ENCODE measurements at regions not wholly inside any gene's neighbourhood (a gene's known extent, or its start where the extent isn't known, plus 50 kb on each side); places are given as distances from the start of the nearest gene placed in this dataset.
A peak's percentile ranks its signal among the peaks of the same experiment; 100 is the strongest.

DNA sequence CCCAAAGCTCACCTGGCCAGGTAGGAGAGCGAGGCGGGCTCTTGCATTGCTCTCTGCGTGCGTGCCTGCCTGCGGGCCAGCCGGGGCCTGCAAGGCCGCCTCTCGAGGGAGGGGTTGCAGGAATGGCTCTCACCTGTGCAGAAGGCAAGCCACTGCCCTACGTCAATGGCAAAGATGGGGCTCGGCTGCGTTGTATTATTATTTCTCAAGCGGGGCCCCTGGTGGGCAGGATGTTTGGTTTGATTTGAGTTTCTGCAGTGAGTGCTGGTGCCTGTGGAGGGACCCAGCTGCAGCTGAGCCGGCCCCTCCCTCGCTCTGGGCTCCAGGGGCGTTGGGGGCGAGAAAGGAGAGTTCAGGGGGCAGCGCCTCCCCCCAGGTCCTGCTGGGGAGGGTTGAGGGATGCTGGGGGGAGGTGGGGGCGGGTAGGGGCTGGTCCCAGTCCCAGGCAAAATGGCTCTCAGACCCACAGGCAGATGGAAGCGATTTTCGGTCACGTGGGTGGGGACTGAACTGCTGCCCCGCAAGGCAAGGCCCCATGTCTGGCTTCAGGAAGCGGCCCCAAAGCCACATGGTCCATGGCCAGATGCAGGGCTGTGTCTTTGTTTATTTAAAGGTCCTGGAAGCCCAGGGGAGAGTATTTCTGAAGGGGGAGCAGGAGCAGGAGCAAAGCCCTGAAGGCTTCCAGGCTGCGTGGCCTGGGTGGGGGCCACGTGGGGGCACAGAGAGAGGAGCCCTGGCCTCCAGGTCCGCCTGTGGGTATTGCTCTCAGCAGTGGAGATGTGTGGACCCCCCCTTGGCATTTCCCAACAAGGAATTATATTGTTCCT lies 338.8 kb downstream of the SEC14L1 start:
- DNase-seq (no peak), ATAC-seq (no peak)
- H3K36me3 Mint-ChIP-seq (ENCODE audit: low read depth): peaks cover 3% of the 10 kb centered on the region
- H3K4me1 Mint-ChIP-seq: peaks cover 42% of the 10 kb centered on the region
- no peaks in the 10 kb centered on the region for H3K9me3 ChIP-seq (ENCODE audit: control insufficient read depth, low read length, poor library complexity, severe bottlenecking)
- H3K27me3 Mint-ChIP-seq: no peaks in the 10 kb centered on the region
- peak overlapping the region; percentile 12 for H3K4me3 Mint-ChIP-seq
- peak overlapping the region; percentile 99 for H3K27ac Mint-ChIP-seq

DNA sequence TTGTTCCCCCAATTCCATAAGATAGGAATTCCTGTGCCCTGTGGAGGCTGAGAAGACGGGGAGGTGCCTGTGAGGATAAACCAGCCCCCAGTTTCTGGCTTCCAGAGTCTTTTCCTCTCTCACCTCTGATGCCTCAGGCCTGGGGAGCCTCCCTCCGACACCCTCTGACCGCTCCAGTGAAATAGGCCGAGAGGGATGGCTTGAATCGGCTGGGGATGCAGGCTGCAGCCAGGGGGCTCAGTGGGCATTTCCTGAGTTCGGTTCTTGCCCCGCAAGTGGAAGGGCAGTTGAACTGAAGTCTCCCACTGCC lies 339.4 kb downstream of the SEC14L1 start:
- Mint-ChIP-seq H3K4me3 (no peak overlapping the region), H3K36me3 (ENCODE audit: low read depth) (peaks cover 3% of the 10 kb centered on the region), H3K27ac (no peak overlapping the region), H3K27me3 (no peaks in the 10 kb centered on the region), H3K4me1 (peaks cover 38% of the 10 kb centered on the region)
- ATAC-seq: no peak
- H3K9me3 ChIP-seq (ENCODE audit: control insufficient read depth, low read length, poor library complexity, severe bottlenecking): no peaks in the 10 kb centered on the region
- DNase-seq: no peak

- Mint-ChIP-seq H3K4me3 (no peak overlapping the region), H3K27me3 (no peaks in the 10 kb centered on the region), H3K36me3 (ENCODE audit: low read depth) (peaks cover 3% of the 10 kb centered on the region), H3K4me1 (peaks cover 33% of the 10 kb centered on the region), H3K27ac (no peak overlapping the region)
- ATAC-seq (no peak), DNase-seq (no peak)
- H3K9me3 ChIP-seq (ENCODE audit: control insufficient read depth, low read length, poor library complexity, severe bottlenecking): no peaks in the 10 kb centered on the region
These were observed 339.9 kb downstream of the SEC14L1 start for GRCh38 chr17:77480509-77481215.

GRCh38 chr17:77481476-77482374 lies 341.0 kb downstream of the SEC14L1 start:
- H3K27me3 Mint-ChIP-seq: no peaks in the 10 kb centered on the region
- peaks cover 6% of the 10 kb centered on the region for H3K36me3 Mint-ChIP-seq (ENCODE audit: low read depth)
- ATAC-seq (no peak), DNase-seq (no peak)
- no peaks in the 10 kb centered on the region for H3K9me3 ChIP-seq (ENCODE audit: control insufficient read depth, low read length, poor library complexity, severe bottlenecking)
- no peak overlapping the region for H3K27ac Mint-ChIP-seq
- peak overlapping the region; percentile 45 for H3K4me3 Mint-ChIP-seq
- peaks cover 30% of the 10 kb centered on the region for H3K4me1 Mint-ChIP-seq

- Mint-ChIP-seq H3K27me3 (no peaks in the 10 kb centered on the region), H3K36me3 (ENCODE audit: low read depth) (peaks cover 6% of the 10 kb centered on the region), H3K4me3 (no peak overlapping the region), H3K4me1 (peaks cover 22% of the 10 kb centered on the region), H3K27ac (no peak overlapping the region)
- DNase-seq: no peak
- no peak for ATAC-seq
- H3K9me3 ChIP-seq (ENCODE audit: control insufficient read depth, low read length, poor library complexity, severe bottlenecking): no peaks in the 10 kb centered on the region
These were observed 341.8 kb downstream of the SEC14L1 start for GRCh38 chr17:77482375-77483127.

- Mint-ChIP-seq H3K4me1 (peaks cover 20% of the 10 kb centered on the region), H3K27me3 (no peaks in the 10 kb centered on the region), H3K27ac (no peak overlapping the region), H3K36me3 (ENCODE audit: low read depth) (peaks cover 6% of the 10 kb centered on the region), H3K4me3 (no peak overlapping the region)
- H3K9me3 ChIP-seq (ENCODE audit: control insufficient read depth, low read length, poor library complexity, severe bottlenecking): no peaks in the 10 kb centered on the region
- no peak for DNase-seq
- no peak for ATAC-seq
These were observed 342.4 kb downstream of the SEC14L1 start for GRCh38 chr17:77483128-77483598.

- H3K9me3 ChIP-seq (ENCODE audit: control insufficient read depth, low read length, poor library complexity, severe bottlenecking): no peaks in the 10 kb centered on the region
- H3K27me3 Mint-ChIP-seq: no peaks in the 10 kb centered on the region
- peaks cover 16% of the 10 kb centered on the region for H3K4me1 Mint-ChIP-seq
- H3K4me3 Mint-ChIP-seq: no peak overlapping the region
- H3K36me3 Mint-ChIP-seq (ENCODE audit: low read depth): peaks cover 6% of the 10 kb centered on the region
- ATAC-seq: no peak
- DNase-seq: no peak
- no peak overlapping the region for H3K27ac Mint-ChIP-seq
These were observed 343.3 kb downstream of the SEC14L1 start for GRCh38 chr17:77484111-77484510.

DNA sequence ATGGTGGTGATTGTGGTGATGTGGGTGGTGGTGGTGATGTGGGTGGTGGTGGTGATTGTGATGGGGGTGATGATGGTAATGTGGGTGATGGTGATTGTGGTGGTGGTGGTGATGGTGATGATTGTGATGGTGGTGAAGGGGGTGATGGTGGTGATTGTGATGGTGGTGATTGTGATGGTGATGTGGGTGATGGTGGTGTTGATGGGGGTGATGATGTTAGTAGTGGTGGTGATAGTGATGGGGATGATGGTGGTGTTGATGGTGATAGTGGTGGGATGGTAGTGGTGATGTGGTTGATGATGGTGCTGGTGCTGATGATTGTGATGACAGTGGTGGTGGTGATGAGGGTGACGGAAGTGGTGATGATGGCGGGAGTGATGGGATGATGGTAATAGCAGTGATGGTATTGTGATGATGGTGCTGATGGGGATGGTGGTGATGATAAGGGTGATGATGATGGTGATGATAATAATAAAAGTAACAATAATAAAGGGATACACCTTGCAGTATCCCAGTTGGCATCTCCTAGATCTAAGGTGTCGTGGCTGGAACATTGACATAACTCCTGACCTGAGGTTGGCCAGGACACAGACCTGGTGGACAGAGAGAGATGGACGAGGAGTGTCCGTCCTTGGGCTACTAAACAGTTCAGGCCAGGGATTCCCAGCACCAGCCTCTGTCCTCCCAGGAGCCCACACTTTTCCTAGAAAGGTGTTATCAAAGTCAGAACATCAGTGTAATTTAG lies 344.5 kb downstream of the SEC14L1 start:
- Mint-ChIP-seq H3K36me3 (ENCODE audit: low read depth) (peaks cover 6% of the 10 kb centered on the region), H3K4me1 (peaks cover 12% of the 10 kb centered on the region)
- DNase-seq: no peak

DNA sequence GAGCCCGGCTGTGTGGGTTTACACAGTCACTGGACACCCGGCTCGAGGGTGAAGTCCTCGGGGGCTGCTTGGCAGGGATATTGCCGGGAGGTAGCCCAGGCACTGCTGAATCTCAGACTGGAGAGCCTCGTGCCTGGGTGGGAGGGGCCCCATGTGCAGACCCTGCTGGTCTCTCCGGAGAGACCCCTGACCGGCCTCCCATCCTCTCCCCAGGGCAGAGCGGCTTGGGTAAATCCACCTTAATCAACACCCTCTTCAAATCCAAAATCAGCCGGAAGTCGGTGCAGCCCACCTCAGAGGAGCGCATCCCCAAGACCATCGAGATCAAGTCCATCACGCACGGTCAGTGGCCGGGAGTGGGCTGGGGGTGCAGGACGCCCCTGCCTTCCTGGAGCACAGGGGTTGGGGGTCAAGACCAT lies 346.5 kb downstream of the SEC14L1 start:
- Mint-ChIP-seq H3K36me3 (ENCODE audit: low read depth) (peaks cover 6% of the 10 kb centered on the region), H3K4me1 (peaks cover 10% of the 10 kb centered on the region), H3K27me3 (no peaks in the 10 kb centered on the region), H3K4me3 (no peak overlapping the region), H3K27ac (peak overlapping the region; percentile 29)
- DNase-seq (no peak), ATAC-seq (no peak)
- H3K9me3 ChIP-seq (ENCODE audit: control insufficient read depth, low read length, poor library complexity, severe bottlenecking): no peaks in the 10 kb centered on the region

More for the DNA sequence above, 344.5 kb downstream of the SEC14L1 start:
- Mint-ChIP-seq H3K27ac (no peak overlapping the region), H3K27me3 (no peaks in the 10 kb centered on the region), H3K4me3 (no peak overlapping the region)
- H3K9me3 ChIP-seq (ENCODE audit: control insufficient read depth, low read length, poor library complexity, severe bottlenecking): no peaks in the 10 kb centered on the region
- ATAC-seq: peak; percentile 55

GRCh38 chr17:77487677-77488530 lies 347.1 kb downstream of the SEC14L1 start:
- DNase-seq: no peak
- Mint-ChIP-seq H3K36me3 (ENCODE audit: low read depth) (peaks cover 6% of the 10 kb centered on the region), H3K27me3 (no peaks in the 10 kb centered on the region), H3K4me1 (peaks cover 10% of the 10 kb centered on the region), H3K4me3 (no peak overlapping the region), H3K27ac (no peak overlapping the region)
- no peaks in the 10 kb centered on the region for H3K9me3 ChIP-seq (ENCODE audit: control insufficient read depth, low read length, poor library complexity, severe bottlenecking)
- ATAC-seq: no peak

DNA sequence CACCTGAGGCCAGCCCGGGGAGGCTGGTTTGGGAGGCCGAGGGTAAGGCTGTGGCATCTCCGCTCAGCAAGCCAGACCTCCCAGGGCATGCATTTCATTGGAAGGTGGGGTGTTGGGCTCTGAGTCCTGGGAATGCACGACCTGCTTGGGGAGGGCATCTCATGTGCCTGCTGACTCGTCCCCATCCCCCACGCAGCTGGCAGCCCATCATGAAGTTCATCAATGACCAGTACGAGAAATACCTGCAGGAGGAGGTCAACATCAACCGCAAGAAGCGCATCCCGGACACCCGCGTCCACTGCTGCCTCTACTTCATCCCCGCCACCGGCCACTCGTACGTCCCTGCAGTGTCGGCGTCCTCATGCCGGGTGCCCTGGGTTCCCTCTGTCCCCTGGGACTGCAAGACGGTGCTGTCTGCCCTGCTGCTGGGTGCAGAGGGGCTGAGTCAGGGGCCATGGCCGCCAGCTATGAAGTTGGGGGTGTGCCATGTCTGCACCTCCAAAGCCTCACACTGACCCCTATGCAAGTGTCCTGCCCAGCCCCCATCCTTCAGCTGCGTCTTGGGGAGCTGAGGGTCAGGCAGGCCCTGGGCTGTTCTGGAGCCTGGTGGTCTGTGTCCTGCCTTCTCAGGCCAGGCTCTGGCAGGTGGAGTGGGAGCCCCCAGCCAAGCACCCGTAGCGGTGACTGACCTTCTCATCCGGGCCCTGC lies 347.9 kb downstream of the SEC14L1 start:
- DNase-seq (no peak), ATAC-seq (no peak)
- H3K4me3 Mint-ChIP-seq: no peak overlapping the region
- peaks cover 6% of the 10 kb centered on the region for H3K4me1 Mint-ChIP-seq
- no peaks in the 10 kb centered on the region for H3K27me3 Mint-ChIP-seq
- no peak overlapping the region for H3K27ac Mint-ChIP-seq
- H3K36me3 Mint-ChIP-seq (ENCODE audit: low read depth): peaks cover 4% of the 10 kb centered on the region
- H3K9me3 ChIP-seq (ENCODE audit: control insufficient read depth, low read length, poor library complexity, severe bottlenecking): no peaks in the 10 kb centered on the region
